ENCODE measurements at regions not wholly inside any gene's neighbourhood (a gene's known extent, or its start where the extent isn't known, plus 50 kb on each side); places are given as distances from the start of the nearest gene placed in this dataset.

DNA sequence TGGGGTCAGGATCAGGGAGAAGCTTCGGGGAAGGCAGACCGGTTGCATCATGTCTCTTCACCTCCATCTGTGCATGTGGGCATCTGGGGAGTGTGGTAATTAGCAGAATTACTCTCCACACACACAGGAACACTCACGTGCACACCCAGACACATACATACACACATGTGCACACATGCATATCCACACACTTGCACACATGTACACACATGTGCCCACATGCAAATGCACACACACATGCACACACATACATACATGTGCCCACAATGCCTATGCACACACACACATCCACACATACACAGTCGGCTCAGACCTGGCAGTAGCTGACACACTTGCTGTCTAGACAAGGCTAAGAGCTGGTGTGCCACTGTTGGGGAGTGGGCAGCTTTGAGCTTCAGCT lies 212.3 kb upstream of the PMEPA1 start:
- TF ChIP-seq, protein P1, sequence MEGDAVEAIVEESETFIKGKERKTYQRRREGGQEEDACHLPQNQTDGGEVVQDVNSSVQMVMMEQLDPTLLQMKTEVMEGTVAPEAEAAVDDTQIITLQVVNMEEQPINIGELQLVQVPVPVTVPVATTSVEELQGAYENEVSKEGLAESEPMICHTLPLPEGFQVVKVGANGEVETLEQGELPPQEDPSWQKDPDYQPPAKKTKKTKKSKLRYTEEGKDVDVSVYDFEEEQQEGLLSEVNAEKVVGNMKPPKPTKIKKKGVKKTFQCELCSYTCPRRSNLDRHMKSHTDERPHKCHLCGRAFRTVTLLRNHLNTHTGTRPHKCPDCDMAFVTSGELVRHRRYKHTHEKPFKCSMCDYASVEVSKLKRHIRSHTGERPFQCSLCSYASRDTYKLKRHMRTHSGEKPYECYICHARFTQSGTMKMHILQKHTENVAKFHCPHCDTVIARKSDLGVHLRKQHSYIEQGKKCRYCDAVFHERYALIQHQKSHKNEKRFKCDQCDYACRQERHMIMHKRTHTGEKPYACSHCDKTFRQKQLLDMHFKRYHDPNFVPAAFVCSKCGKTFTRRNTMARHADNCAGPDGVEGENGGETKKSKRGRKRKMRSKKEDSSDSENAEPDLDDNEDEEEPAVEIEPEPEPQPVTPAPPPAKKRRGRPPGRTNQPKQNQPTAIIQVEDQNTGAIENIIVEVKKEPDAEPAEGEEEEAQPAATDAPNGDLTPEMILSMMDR (optimal IDR thresholded peaks at IDR 0.05 in 1 of 3, IDR thresholded peaks at IDR 0.05 in 1 of 3, conservative IDR thresholded peaks at IDR 0.05 in 1 of 3; ENCODE audit: extremely low read depth in 1 of 3, insufficient read depth in 2 of 3, low read length in 3 of 3): no peak
- no peak for TF ChIP-seq EZH2 (IDR thresholded peaks at IDR 0.05; ENCODE audit: low read length)
